ENCODE measurements at regions not wholly inside any gene's neighbourhood (a gene's known extent, or its start where the extent isn't known, plus 50 kb on each side); places are given as distances from the start of the nearest gene placed in this dataset.

GRCh38 chr3:1945698-1946097 lies 153.0 kb upstream of the CNTN4 start:
- DNase-seq, result no peak

DNA sequence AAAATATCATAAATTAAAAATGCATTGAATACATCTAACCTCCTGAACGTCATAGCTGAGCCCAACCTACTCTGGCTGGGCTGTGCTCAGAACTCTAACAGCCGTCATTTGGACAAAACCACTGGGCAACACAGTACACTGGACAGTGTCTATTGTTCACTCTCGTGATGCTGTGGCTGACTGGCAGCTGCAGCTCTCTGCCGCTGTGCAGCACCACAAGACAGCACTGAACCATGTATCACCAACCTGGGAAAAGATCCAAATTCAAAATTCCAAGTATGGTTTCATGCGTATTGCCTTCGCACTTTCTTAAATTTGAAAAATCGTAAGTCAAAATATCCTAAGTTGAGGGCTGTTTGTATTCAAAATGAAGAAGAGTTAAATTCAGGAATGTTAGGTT lies 145.1 kb upstream of the CNTN4 start:
- peak in 35 of 58 donors; percentile 2 to 76 (median 20) for DNase-seq

- DNase-seq, result no peak
Observed at GRCh38 chr3:1954632-1955031, 144.0 kb upstream of the CNTN4 start.

- DNase-seq, result no peak
Observed at GRCh38 chr3:1955170-1955569, 143.5 kb upstream of the CNTN4 start.

- no peak for DNase-seq
Observed at GRCh38 chr3:1955750-1956149, 142.9 kb upstream of the CNTN4 start.

DNA sequence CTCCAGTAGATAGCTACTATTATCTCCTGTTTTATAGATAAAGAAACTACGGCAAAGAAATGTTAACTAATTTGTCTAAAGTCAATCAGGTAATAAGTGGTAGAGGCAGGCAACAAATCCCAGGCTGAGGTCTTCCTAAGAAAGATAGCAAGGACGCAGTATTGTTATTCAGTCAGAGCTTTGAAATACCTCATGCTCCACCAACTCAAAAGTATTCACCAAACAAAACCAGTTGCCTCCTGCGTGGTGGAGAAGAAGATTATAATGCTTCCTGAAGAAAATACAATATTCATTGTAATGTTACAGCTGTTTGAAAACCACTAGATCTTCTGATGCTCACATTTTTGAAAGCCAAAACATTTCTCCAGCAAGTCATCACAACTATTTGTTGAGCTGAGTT lies 138.2 kb upstream of the CNTN4 start:
- no peak for DNase-seq

GRCh38 chr3:1962396-1963088 lies 136.1 kb upstream of the CNTN4 start:
- no peak for DNase-seq

DNA sequence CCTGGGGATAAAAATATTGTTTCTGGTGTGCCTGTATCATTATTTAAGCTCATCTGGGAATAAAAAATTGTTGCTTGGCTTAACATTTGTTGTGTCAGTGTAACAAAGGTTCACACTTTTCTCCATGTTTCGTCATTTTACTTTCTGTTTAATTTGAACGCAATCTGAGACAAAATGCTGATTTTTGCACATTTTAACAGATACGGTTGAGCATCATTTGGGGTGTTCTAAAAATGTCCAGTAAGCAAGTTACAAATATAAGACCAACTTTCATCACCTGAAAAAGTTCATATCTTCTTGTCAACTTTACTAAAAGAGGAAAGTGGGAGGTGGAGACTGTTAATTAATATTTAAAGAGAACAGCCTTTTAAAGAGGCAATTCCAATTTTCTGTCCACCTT lies 134.8 kb upstream of the CNTN4 start:
- no peak for DNase-seq

DNA sequence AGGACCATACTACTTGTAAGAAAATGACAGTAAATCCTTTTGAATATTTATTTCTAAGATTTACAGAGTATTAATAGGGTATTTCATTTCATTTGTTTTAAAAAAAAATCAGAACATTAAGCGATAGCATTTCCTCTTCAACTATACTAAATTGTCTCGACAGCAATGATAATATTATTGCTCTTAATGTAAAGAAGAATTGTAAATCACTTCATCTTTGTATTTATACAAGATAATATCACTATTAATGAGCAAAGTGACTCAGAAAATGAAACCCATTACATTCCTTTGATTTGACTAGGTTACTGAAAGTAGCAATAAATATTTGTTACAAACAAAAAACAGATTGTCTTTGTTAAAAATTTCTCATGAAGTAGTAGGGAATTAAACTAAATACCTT lies 131.1 kb upstream of the CNTN4 start:
- DNase-seq, result no peak

DNA sequence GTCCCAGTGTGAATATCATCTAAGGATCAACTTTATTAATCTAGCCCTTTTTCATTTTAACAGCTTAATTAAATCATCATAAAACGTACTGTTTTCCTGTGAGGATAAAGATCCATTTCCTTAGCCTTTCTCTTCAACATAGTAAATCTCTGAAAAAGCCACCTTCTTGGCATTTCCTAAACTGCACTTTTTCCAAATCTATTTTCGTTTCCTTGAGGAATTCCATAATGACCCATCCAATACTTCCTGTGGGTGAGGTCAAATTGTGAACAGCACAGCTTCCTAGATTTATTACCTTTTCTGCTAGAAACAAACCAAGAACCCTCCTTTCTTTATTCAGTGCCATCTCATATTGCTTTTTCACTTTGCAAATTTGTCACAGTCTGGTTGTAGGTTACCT lies 129.4 kb upstream of the CNTN4 start:
- no peak for DNase-seq

DNA sequence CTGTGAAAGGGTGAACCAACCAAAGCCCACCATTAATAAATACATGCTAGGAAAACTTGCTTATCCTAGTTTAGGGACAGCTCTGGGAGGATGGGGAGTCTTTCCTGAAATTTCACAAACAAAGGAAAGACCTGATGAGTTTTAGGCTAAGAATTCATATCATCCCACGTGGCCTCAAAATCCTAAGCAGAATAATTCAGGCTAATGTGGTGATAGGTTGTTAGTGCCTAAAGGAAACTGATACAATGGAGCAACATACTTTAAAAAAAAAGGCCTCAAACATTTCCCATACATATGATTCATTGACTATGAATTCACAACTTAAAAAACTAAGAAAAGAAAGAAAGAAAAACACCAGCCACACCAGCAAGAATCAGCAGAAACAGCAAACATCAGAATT lies 126.9 kb upstream of the CNTN4 start:
- DNase-seq, result no peak

DNA sequence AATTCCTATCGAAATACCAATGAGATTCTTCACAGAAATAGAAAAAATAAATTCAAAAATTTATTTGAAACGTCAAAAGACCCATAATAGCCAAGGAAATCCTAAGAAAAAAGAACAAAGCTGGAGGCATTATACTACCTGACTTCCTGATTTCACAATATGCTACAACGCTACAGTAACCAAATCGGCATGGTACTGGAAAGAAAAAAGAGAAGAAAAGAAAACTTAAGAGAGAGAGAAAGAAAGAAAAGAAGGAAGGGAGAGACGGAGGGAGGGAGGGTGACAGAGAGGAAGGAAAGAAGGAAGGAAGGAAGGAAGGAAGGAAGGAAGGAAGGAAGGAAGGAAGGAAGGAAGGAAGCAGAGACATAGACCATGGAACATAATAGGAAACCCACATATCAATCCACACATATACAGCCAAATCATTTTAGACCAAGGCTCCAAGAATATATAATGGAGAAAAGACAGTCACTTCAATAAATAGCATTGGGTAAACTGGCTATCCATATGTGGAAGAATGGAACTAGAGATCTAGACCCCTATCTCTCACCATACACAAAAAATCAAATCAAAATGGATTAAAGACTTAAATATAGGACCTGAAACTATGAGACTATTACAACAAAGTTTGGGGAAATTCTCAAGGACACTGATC lies 118.6 kb upstream of the CNTN4 start:
- DNase-seq, result no peak

DNA sequence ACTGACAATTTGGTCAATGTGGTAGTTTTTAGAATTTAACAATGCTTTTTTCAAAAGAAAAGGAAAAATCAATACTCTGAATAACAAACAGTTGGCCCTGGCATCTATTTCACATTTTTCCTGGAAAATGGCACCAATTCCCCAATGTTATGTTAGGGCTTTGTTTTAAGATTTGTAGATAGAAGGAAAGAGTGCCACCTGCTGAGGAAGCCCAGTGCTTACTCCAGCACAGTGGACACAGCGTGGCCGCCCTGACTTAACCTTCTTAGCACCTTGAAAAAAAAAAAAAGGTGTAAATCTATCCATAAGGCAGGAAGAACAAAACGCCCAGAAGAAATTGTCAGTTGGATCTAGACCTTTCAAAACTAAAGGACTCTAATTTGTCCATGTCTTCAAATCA lies 110.7 kb upstream of the CNTN4 start:
- DNase-seq, result peak in 2 of 58 donors; percentile 1

GRCh38 chr3:1998739-1999138 lies 99.9 kb upstream of the CNTN4 start:
- DNase-seq, result no peak

DNA sequence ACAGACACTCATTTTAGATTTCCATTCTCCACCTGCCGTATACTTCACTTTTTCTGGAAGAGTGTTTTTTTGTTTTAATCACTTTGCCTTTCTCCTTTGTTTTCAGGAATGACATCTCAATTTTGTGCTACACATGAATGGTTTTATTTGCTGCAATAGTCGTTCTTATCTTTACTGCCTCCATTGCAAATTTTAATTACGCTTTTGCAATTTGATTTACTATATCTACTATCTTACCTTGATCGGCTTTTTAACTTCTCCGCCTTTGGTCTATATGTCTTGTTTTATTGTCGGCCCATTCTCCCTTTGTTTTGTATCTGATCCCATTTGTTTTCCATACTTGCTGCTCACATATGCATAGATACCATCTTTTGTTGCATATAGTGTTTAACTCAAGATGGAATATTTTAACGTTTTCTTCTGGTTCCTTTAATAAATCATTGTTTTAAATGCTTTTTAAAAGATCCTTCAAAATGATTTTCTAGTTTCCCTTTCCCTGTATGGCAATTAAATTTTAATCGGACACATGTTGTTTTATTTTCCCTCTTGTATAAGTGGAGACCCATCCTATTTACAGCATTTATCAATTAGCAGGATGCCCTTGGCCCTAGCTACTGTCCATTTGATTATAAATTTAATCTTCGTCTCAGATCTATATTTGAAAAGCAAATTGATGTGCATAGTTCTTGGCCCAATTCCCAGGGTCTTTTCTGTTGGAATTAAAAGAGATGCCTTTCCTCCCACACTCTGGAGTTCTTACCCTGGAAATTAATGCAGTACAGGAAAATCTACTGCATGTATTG lies 97.2 kb upstream of the CNTN4 start:
- DNase-seq, result no peak

GRCh38 chr3:2023959-2024358 lies 74.7 kb upstream of the CNTN4 start:
- DNase-seq, result no peak

- no peak for DNase-seq
Observed at GRCh38 chr3:2024713-2025112, 74.0 kb upstream of the CNTN4 start.

DNA sequence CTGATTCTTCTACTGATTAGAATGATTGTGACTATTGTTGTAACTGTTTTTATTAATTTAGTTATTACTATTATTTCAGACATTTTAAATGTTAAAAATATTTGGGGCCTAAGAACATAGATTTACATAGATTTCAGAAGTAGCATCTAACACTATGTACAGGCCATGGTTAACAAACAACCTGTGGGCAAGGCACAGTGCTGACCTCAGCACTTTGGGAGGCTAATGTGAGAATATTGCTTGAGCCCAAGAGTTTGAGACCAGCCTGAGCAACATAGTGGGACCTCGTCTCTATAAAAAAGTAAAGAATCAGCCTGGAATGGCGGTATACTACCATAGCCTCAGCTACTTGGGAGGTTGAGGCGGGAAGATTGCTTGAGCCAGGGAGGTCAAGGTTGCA lies 69.1 kb upstream of the CNTN4 start:
- no peak for DNase-seq

- DNase-seq, result no peak
Observed at GRCh38 chr3:2036076-2036475, 62.6 kb upstream of the CNTN4 start.

DNA sequence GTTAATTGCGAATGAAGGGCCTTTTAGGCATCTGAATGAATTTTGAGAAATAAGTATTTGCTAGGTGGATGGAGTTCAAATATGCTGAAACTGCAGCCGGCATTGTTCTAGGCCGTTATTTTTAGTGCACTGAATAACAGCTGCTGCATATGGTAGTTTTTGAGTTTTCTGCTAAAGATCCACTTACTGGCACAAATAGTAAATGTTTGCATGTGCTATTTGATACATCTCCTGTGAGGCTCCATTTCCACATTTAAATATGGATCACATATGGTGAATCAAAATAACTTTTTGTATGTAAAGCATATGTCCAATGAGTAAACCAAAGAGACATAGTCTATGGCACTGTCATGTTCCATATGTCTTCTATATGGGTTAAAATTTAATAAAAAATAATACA lies 56.7 kb upstream of the CNTN4 start:
- peak in 2 of 58 donors; percentile 0 to 17 for DNase-seq

All from anterior cingulate cortex (tissue), 58 donors.